ENCODE measurements at regions not wholly inside any gene's neighbourhood (a gene's known extent, or its start where the extent isn't known, plus 50 kb on each side); places are given as distances from the start of the nearest gene placed in this dataset.

DNA sequence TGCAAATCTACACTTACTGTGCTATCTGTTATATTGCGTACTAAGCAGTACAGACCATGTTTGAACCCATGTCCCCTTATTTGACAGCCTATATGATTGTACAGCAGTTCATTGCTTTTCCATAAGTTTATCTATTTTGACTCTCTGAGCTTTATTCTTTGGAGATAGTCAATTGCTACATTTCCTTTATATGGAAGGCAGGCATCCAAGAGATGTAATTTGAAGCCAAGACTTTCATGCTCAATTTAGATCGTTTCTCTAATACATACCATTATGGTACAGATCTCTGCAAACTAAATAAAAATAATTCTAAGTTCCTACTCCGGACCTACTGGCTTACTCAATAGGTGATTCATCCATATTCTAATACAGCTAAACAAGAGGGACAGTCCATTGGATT is 424.8 kb downstream of the TMEM38B start:
- H3K36me3 ChIP-seq, result no peaks in the 10 kb centered on the region
- H3K27me3 ChIP-seq, result no peaks in the 10 kb centered on the region
- TF ChIP-seq, protein P1, sequence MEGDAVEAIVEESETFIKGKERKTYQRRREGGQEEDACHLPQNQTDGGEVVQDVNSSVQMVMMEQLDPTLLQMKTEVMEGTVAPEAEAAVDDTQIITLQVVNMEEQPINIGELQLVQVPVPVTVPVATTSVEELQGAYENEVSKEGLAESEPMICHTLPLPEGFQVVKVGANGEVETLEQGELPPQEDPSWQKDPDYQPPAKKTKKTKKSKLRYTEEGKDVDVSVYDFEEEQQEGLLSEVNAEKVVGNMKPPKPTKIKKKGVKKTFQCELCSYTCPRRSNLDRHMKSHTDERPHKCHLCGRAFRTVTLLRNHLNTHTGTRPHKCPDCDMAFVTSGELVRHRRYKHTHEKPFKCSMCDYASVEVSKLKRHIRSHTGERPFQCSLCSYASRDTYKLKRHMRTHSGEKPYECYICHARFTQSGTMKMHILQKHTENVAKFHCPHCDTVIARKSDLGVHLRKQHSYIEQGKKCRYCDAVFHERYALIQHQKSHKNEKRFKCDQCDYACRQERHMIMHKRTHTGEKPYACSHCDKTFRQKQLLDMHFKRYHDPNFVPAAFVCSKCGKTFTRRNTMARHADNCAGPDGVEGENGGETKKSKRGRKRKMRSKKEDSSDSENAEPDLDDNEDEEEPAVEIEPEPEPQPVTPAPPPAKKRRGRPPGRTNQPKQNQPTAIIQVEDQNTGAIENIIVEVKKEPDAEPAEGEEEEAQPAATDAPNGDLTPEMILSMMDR (IDR thresholded peaks at IDR 0.05), result no peak
- no peak for TF ChIP-seq POLR2A (IDR thresholded peaks at IDR 0.05)
- no peak for DNase-seq
- no peak overlapping the region for H3K27ac ChIP-seq
- H3K4me3 ChIP-seq, result no peak overlapping the region
- H3K4me1 ChIP-seq, result no peaks in the 10 kb centered on the region
- no peaks in the 10 kb centered on the region for H3K9me3 ChIP-seq

DNA sequence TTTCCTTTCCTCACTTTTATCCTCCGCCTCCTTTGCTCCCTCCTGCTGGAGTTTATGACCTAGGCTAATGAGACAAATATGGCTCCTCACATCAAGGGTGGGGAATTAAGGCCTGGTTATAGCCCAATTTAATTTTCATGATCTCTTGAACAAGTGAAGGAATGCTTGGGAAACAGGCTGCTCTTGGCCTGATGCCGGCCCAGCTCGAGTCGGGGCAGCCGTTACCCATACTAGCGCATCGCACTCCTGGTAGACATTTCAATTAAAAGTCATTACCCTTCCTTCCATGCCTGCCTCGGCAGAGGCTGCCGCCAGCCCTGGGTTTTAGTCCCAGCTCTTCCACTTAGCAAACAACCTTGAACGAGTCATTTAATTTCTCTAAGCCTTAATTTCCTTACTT is 425.7 kb downstream of the TMEM38B start:
- Histone ChIP-seq H3K4me1 (no peaks in the 10 kb centered on the region), H3K4me3 (no peak overlapping the region), H3K27ac (no peak overlapping the region), H3K27me3 (no peaks in the 10 kb centered on the region), H3K9me3 (no peaks in the 10 kb centered on the region), H3K36me3 (no peaks in the 10 kb centered on the region)
- no peak for DNase-seq
- TF ChIP-seq, protein P1 (IDR thresholded peaks at IDR 0.05), result no peak
- no peak for TF ChIP-seq POLR2A (IDR thresholded peaks at IDR 0.05)

DNA sequence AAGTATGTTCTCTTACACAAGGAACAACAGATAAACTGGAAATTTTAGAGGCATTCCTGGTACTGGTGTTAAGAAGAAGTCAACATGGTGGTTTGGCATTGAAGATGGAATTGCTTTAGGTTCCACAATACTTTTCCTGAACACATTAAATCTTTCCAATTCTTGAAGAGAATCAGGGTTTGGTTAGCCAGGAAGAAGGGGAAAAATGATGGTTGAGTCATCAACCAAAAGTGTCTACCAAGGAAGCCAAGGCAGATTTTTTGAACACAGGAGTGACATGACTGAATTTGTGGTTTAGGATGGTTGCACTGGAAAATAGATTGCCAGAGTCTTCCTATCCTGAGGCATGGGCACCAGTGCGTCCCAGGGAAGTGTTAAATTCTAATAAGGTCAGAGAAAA is 433.4 kb downstream of the TMEM38B start:
- Histone ChIP-seq H3K27me3 (no peaks in the 10 kb centered on the region), H3K36me3 (no peaks in the 10 kb centered on the region), H3K4me1 (no peaks in the 10 kb centered on the region), H3K27ac (no peak overlapping the region), H3K9me3 (no peaks in the 10 kb centered on the region), H3K4me3 (no peak overlapping the region)
- TF ChIP-seq, protein P1 (IDR thresholded peaks at IDR 0.05), result no peak
- TF ChIP-seq POLR2A (IDR thresholded peaks at IDR 0.05), result no peak
- no peak for DNase-seq

DNA sequence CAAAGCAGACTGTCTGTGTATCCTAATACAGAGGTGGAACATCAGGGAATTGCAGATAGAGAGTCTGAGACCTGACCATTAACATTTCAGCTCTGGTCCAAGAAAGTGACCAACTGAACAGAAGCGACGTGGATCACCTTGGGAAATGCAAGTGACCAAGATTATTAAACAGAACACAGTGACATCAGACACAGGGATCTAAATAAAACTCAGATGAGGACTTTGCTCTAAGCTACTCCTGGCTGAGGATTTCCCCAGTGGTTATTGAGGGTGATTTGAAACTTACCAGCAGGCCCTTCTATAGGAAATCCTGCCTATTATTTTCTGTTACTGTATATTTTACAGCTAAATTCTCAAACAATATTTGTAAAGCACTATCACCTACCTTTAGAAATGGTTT is 436.0 kb downstream of the TMEM38B start:
- no peaks in the 10 kb centered on the region for H3K36me3 ChIP-seq
- H3K27ac ChIP-seq, result no peak overlapping the region
- no peaks in the 10 kb centered on the region for H3K9me3 ChIP-seq
- no peak overlapping the region for H3K4me3 ChIP-seq
- DNase-seq, result no peak
- no peaks in the 10 kb centered on the region for H3K27me3 ChIP-seq
- H3K4me1 ChIP-seq, result no peaks in the 10 kb centered on the region
- TF ChIP-seq POLR2A (IDR thresholded peaks at IDR 0.05), result no peak
- TF ChIP-seq, protein P1 (IDR thresholded peaks at IDR 0.05), result no peak

DNA sequence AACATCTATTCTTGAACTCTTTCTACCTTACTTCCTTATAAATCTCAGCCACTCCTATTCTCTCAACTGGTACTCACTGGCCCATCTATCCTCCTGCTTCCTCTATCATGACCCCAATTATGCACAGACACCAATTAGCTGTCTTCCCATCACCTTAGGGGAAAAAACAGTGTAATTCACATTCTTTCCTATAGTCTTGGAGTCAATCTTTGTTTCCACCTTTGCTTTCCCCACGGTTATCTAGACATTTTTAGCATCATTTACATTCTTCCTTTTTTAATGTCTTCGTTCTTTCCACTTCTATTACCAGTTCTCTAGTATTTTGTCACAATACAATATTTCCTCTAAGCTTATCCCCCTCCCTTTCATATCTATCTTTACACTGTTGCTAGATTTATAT is 449.4 kb downstream of the TMEM38B start:
- TF ChIP-seq, protein P1 (IDR thresholded peaks at IDR 0.05), result no peak
- no peak for TF ChIP-seq POLR2A (IDR thresholded peaks at IDR 0.05)

More for the DNA sequence above, 449.4 kb downstream of the TMEM38B start:
- Histone ChIP-seq H3K27me3 (no peaks in the 10 kb centered on the region), H3K36me3 (no peaks in the 10 kb centered on the region), H3K9me3 (no peaks in the 10 kb centered on the region), H3K4me1 (no peaks in the 10 kb centered on the region), H3K4me3 (no peak overlapping the region), H3K27ac (no peak overlapping the region)
- DNase-seq, result no peak

Data from Peyer's patch (tissue), 4 donors.